SK-N-SH treated with all-trans-retinoic acid at 6 μM for 48 hours (cell line): ENCODE measurements at regions not wholly inside any gene's neighbourhood (a gene's known extent, or its start where the extent isn't known, plus 50 kb on each side); places are given as distances from the start of the nearest gene placed in this dataset.

Source experiments
- ATAC-seq: fragments of 200-7000 bp; cut with Tn5 transposase; 3 replicates; pipeline ENCODE4 v1.9.1; 2020; ENCODE audit warnings: mild to moderate bottlenecking, moderate library complexity
- ARNTL ChIP-seq: fragments of 450-650 bp; formaldehyde crosslinking; IDR thresholded peaks from 2 replicates; pipeline ENCODE4 v1.5.0; 2020; ENCODE audit warnings: low read depth, mild to moderate bottlenecking, moderate library complexity, borderline replicate concordance
- BACH2 ChIP-seq: fragments of 250-450 bp; sonication (Bioruptor Pico); IDR thresholded peaks from 2 replicates; pipeline ENCODE4 v1.9.0; 2021; ENCODE audit warnings: mild to moderate bottlenecking, borderline replicate concordance
- CSDC2 ChIP-seq: fragments of 250-450 bp; sonication (Bioruptor Pico); IDR thresholded peaks from 2 replicates; pipeline ENCODE4 v1.5.0; 2020; ENCODE audit warnings: mild to moderate bottlenecking, moderate library complexity
- CSRNP3 ChIP-seq: fragments of 250-450 bp; sonication (Bioruptor Pico); IDR thresholded peaks from 2 replicates; pipeline ENCODE4 v1.5.1; 2021; ENCODE audit warnings: mild to moderate bottlenecking, moderate library complexity
- ESRRG ChIP-seq: fragments of 250-450 bp; sonication (Bioruptor Pico); IDR thresholded peaks from 2 replicates; pipeline ENCODE4 v1.6.1; 2021; ENCODE audit warnings: mild to moderate bottlenecking
- GLIS3 ChIP-seq: fragments of 250-450 bp; sonication (Bioruptor Pico); IDR thresholded peaks from 2 replicates; pipeline ENCODE4 v1.5.0; 2020; ENCODE audit warnings: mild to moderate bottlenecking, moderate library complexity
- ISL1 ChIP-seq: fragments of 250-450 bp; sonication (Bioruptor Pico); IDR thresholded peaks from 2 replicates; pipeline ENCODE4 v2.1.2; 2022; ENCODE audit warnings: mild to moderate bottlenecking, moderate library complexity
- OSR1 ChIP-seq: fragments of 250-450 bp; sonication (Bioruptor Pico); IDR thresholded peaks from 2 replicates; pipeline ENCODE4 v1.8.0; 2022; ENCODE audit warnings: moderate library complexity, mild to moderate bottlenecking, inconsistent platforms
- PPARA ChIP-seq: fragments of 250-450 bp; sonication (Bioruptor Pico); IDR thresholded peaks from 2 replicates; pipeline ENCODE4 v1.5.0; 2020; ENCODE audit warnings: mild to moderate bottlenecking, borderline replicate concordance
- RARB ChIP-seq: fragments of 250-450 bp; sonication (Bioruptor Pico); IDR thresholded peaks from 2 replicates; pipeline ENCODE4 v1.8.0; 2021; ENCODE audit warnings: mild to moderate bottlenecking, moderate library complexity
- SNAI2 ChIP-seq: fragments of 250-450 bp; sonication (Bioruptor Pico); IDR thresholded peaks from 2 replicates; pipeline ENCODE4 v1.5.0; 2020; ENCODE audit warnings: mild to moderate bottlenecking, moderate library complexity
- TCF4 ChIP-seq: fragments of 250-450 bp; sonication (Bioruptor Pico); IDR thresholded peaks from 2 replicates; pipeline ENCODE4 v1.8.0; 2021; ENCODE audit warnings: mild to moderate bottlenecking, moderate library complexity, borderline replicate concordance
- TOX ChIP-seq: fragments of 250-450 bp; sonication (Bioruptor Pico); IDR thresholded peaks from 2 replicates; pipeline ENCODE4 v1.8.0; 2021; ENCODE audit warnings: mild to moderate bottlenecking, moderate library complexity, borderline replicate concordance
- ZC3H10 ChIP-seq: fragments of 250-450 bp; sonication (Bioruptor Pico); IDR thresholded peaks from 2 replicates; pipeline ENCODE4 v1.5.1; 2021; ENCODE audit warnings: mild to moderate bottlenecking, moderate library complexity
- ZFP30 ChIP-seq: fragments of 450-650 bp; formaldehyde crosslinking; IDR thresholded peaks from 2 replicates; pipeline ENCODE4 v1.5.0; 2022; ENCODE audit warnings: mild to moderate bottlenecking, moderate library complexity
- ZNF565 ChIP-seq: fragments of 450-650 bp; formaldehyde crosslinking; conservative IDR thresholded peaks from 2 replicates; pipeline ENCODE4 v1.5.0; 2020; ENCODE audit warnings: low read depth, mild to moderate bottlenecking, moderate library complexity
- ZNF70 ChIP-seq: fragments of 450-650 bp; formaldehyde crosslinking; IDR thresholded peaks from 2 replicates; pipeline ENCODE4 v1.5.0; 2020; ENCODE audit warnings: mild to moderate bottlenecking, moderate library complexity
- ZNF8 ChIP-seq: fragments of 450-650 bp; formaldehyde crosslinking; IDR thresholded peaks from 2 replicates; pipeline ENCODE4 v1.5.0; 2020; ENCODE audit warnings: mild to moderate bottlenecking, moderate library complexity
- TF ChIP-seq, protein P1 (sequence below): fragments of 250-450 bp; sonication (Bioruptor Pico); IDR thresholded peaks from 2 replicates; pipeline ENCODE4 v1.5.0; 2020; ENCODE audit warnings: mild to moderate bottlenecking, moderate library complexity
- TF ChIP-seq, protein P2 (sequence below): fragments of 250-450 bp; sonication (Bioruptor Pico); IDR thresholded peaks from 2 replicates; pipeline ENCODE4 v1.5.1; 2020; ENCODE audit warnings: low read depth, mild to moderate bottlenecking, moderate library complexity

DNA sequence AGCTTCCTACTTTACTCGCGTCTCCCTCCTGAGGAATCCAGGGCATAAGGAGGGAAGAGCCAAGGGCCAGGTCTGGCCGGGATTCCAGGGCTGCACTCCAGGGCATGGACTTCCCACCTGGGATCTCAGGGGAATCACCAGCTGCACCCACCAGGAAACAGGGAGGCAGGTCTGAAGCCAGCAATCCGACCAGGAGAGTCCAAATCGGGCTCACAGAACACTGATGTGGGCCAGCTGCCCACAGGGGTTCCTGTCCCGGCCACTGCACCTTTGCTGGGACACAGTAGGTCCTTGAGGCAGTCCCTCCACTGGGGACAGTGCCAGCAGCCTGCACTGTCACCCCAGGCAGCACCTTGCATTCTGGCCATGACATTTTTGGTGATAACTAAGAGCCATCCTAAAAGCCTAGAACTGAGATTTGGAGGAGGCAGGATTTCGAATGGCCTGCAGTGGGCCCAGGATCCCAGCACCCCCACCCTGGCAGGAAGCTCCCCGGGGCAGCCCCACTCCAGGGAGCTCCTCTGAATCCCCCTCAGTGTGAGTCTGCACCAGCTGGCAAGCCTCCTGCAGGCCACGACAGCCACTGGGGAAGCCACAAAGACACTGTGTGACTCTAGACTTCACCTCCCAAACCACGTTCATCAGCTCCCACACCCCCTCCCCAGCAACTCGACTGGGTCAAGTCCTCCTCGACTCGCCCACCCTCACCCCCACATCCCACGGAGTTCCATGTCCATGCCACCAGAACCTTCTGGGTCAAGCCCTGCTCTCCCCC is 71.5 kb upstream of the PPP2R2D start:
- ATAC-seq = no peak
- no peak for TF ChIP-seq TCF4

DNA sequence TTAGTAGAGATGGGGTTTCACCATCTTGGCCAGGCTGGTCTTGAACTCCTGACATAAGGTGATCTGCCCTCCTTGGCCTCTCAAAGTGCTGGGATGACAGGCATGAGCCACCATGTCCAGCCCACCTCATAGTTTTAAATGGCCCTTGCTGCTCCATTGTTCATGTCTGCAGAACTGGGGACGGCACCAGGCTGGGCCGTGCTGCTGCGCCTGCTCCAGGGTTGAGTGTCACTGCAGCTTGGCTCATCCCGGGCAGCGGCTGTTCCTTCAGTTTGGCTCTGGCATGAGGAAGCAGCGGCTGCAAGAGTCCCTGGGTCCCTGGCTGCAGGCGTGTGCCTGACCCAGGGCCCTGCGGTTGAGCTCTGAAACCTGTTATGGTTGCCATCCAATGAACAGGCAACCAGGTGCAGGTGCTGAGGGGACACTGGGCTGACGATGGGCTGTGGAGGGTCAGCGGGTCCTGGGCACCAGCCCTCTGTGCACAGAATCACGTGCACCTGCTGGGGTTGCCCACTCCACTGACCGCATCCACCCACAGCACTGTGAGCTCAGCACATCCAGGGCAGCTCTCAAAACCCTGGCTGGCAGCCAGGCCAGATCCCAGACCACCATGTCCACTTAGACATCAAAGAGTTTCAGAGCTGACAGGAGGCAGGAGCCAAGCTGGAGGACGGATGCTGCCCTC is 70.2 kb upstream of the PPP2R2D start:
- no peak for ATAC-seq
- TF ChIP-seq OSR1 (CRISPR knock-in tag) (no peak), ARNTL (CRISPR knock-in tag) (no peak), ZNF565 (CRISPR knock-in tag) (no peak), ZFP30 (CRISPR knock-in tag) (no peak), ZNF70 (no peak)

DNA sequence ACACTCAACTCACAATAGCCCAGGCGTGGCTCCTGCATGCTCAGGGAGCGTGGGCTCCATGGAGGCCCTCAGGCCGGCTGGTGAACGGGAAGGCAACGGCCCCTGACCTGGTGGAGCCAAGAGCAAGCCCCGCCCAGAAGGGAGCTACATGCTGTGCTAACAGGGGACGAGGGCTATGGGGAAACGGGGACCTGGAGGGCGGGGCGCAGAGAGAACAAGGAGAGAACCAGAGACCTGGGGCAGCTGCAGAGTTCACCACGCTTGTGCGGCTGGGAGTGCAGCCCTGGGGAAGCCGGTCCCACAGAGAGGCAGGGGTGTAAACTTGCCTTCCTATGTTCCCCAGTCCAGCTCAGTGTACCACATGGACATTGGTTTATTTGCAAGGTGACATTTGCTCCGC is 69.2 kb upstream of the PPP2R2D start:
- ATAC-seq = no peak
- TF ChIP-seq CSDC2 (no peak), ARNTL (CRISPR knock-in tag) (no peak), ZNF8 (CRISPR knock-in tag) (no peak), TCF4 (no peak), ZNF565 (CRISPR knock-in tag) (no peak), SNAI2 (CRISPR knock-in tag) (no peak)

DNA sequence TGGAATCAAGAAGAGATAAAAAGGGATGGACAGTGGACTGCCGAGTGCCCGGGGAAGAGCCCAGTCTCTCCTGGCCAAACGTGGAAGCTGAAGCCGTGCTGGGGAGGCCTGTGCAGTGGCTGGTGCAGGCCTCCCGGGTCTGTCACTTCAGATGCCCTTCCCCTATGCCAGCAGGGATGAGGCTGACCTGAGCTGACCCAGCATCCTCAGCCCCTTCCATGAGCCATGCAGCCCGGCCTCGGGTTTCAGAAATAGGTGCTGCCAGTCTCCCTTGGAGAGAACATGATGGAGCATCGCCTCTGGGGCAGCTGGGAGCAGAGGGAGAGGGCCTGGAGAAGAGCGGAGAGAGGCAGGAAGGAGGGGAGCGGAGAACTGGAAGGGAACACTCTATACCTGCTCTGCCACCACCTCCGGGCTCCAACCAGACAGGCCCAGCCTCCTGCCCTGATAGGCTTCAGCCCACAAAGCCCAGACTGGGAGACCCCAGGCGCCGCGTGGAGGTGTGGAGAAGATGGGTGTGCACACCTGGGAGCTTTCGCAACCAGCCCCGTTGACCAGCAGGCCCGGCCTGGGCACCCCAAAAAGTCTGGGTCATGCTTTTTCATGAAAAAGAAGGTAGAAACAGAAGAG is 68.6 kb upstream of the PPP2R2D start:
- ATAC-seq = no peak

GRCh38 chr10:131833013-131833412 is 67.8 kb upstream of the PPP2R2D start:
- TF ChIP-seq ISL1 (CRISPR knock-in tag) = no peak
- ATAC-seq = no peak

More for the DNA sequence above, 68.6 kb upstream of the PPP2R2D start:
- TF ChIP-seq CSRNP3 (CRISPR knock-in tag) (no peak), SNAI2 (CRISPR knock-in tag) (no peak), ZNF565 (CRISPR knock-in tag) (no peak), ESRRG (CRISPR knock-in tag) (no peak), TOX (CRISPR knock-in tag) (no peak), RARB (CRISPR knock-in tag) (no peak), TCF4 (no peak), ZC3H10 (CRISPR knock-in tag) (no peak), PPARA (CRISPR knock-in tag) (no peak)
- TF ChIP-seq, protein P1, sequence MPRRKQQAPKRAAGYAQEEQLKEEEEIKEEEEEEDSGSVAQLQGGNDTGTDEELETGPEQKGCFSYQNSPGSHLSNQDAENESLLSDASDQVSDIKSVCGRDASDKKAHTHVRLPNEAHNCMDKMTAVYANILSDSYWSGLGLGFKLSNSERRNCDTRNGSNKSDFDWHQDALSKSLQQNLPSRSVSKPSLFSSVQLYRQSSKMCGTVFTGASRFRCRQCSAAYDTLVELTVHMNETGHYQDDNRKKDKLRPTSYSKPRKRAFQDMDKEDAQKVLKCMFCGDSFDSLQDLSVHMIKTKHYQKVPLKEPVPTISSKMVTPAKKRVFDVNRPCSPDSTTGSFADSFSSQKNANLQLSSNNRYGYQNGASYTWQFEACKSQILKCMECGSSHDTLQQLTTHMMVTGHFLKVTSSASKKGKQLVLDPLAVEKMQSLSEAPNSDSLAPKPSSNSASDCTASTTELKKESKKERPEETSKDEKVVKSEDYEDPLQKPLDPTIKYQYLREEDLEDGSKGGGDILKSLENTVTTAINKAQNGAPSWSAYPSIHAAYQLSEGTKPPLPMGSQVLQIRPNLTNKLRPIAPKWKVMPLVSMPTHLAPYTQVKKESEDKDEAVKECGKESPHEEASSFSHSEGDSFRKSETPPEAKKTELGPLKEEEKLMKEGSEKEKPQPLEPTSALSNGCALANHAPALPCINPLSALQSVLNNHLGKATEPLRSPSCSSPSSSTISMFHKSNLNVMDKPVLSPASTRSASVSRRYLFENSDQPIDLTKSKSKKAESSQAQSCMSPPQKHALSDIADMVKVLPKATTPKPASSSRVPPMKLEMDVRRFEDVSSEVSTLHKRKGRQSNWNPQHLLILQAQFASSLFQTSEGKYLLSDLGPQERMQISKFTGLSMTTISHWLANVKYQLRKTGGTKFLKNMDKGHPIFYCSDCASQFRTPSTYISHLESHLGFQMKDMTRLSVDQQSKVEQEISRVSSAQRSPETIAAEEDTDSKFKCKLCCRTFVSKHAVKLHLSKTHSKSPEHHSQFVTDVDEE (CRISPR knock-in tag) = no peak

DNA sequence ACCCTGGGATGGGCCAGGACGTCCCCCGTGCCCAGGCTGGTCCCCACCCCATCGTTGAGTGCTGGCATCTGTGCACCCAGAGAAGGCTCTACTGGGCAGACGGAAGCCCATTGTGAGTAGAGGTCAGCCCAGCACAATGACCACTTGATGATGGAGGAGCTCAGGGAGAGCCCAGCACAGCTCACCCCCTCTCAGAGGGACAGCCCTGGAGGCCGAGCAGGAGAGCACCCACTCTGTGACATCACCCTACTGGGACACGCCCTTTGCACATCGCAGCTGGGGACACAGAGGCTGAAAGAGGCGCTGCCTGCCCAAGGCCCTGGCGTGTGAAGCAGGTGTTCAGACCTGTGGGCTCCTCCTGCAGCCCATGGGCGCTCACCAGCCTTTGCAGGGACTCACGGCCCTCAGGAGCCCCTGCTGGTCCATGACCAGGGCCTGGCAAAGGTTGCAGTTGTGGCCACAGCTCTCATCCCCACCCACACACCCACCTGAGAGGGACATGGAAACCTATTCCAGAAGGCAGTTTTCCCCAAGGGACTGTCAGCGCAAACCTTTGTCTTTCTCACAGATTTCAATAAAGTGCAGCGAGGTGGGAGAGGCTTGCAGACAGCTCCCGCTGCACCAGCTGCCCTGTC is 67.2 kb upstream of the PPP2R2D start:
- TF ChIP-seq PPARA (CRISPR knock-in tag) (no peak), BACH2 (no peak), CSDC2 (no peak), OSR1 (CRISPR knock-in tag) (no peak), ZNF565 (CRISPR knock-in tag) (no peak), GLIS3 (CRISPR knock-in tag) (no peak)
- TF ChIP-seq, protein P2, sequence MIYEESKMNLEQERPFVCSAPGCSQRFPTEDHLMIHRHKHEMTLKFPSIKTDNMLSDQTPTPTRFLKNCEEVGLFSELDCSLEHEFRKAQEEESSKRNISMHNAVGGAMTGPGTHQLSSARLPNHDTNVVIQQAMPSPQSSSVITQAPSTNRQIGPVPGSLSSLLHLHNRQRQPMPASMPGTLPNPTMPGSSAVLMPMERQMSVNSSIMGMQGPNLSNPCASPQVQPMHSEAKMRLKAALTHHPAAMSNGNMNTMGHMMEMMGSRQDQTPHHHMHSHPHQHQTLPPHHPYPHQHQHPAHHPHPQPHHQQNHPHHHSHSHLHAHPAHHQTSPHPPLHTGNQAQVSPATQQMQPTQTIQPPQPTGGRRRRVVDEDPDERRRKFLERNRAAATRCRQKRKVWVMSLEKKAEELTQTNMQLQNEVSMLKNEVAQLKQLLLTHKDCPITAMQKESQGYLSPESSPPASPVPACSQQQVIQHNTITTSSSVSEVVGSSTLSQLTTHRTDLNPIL (CRISPR knock-in tag) = no peak
- no peak for ATAC-seq
